Esophagus muscularis mucosa (tissue), 4 donors: ENCODE measurements at regions not wholly inside any gene's neighbourhood (a gene's known extent, or its start where the extent isn't known, plus 50 kb on each side); places are given as distances from the start of the nearest gene placed in this dataset.

Experiments used
- EP300 ChIP-seq: sonication (generic); formaldehyde crosslinking; IDR thresholded peaks from one replicate; pipeline ENCODE4 v1.6.1; 2017; ENCODE audit warnings: antibody characterized with exemption
- POLR2A ChIP-seq: fragments of 450-650 bp; IDR thresholded peaks from one replicate; pipeline ENCODE4 v1.6.1; 2017; ENCODE audit warnings: antibody characterized with exemption, moderate library complexity, mild to moderate bottlenecking, low read depth
- TF ChIP-seq, protein P1 (sequence below), 3 experiments: fragments of 200-600 bp in 2 of 3; fragments of 450-650 bp in 1 of 3; sonication (generic) in 2 of 3; IDR thresholded peaks; one replicate each; pipeline ENCODE4 v1.5.1; 2017 to 2019; ENCODE audit warnings: antibody characterized with exemption in 3 of 3, mild to moderate bottlenecking in 2 of 3, moderate library complexity in 1 of 3

DNA sequence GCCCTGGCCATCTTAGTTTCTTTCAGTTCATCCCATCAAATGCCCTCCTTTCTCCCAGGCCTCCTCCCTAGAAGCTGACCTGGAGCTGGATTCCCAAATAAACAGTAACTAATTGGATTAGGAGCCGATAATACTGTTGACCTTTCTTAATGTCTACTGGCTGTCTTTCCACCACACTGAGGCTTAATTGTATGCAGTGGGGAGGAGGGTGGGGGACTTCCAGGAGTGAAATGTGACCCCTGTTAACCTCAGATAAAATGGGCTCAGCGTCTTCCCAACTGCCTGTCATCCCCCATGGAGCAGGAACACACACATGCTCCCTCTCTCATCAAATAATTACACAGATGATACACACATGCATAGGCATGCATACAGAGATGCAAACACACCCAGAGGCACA lies 53.7 kb upstream of the LBX1 start:
- TF ChIP-seq, protein P1, sequence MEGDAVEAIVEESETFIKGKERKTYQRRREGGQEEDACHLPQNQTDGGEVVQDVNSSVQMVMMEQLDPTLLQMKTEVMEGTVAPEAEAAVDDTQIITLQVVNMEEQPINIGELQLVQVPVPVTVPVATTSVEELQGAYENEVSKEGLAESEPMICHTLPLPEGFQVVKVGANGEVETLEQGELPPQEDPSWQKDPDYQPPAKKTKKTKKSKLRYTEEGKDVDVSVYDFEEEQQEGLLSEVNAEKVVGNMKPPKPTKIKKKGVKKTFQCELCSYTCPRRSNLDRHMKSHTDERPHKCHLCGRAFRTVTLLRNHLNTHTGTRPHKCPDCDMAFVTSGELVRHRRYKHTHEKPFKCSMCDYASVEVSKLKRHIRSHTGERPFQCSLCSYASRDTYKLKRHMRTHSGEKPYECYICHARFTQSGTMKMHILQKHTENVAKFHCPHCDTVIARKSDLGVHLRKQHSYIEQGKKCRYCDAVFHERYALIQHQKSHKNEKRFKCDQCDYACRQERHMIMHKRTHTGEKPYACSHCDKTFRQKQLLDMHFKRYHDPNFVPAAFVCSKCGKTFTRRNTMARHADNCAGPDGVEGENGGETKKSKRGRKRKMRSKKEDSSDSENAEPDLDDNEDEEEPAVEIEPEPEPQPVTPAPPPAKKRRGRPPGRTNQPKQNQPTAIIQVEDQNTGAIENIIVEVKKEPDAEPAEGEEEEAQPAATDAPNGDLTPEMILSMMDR (IDR thresholded peaks at IDR 0.05): no peak
- no peak for TF ChIP-seq EP300
- no peak for TF ChIP-seq POLR2A
